ENCODE measurements at regions not wholly inside any gene's neighbourhood (a gene's known extent, or its start where the extent isn't known, plus 50 kb on each side); places are given as distances from the start of the nearest gene placed in this dataset.

GRCh38 chr11:121757480-121758125 lies 304.8 kb upstream of the SORL1-AS1 start:
- no peaks in the 10 kb centered on the region for H3K9me3 Mint-ChIP-seq (ENCODE audit: unreplicated experiment)
- FAIRE-seq (no peak), DNase-seq (ENCODE audit: low read depth) (no peak)
- Histone ChIP-seq H3K9ac (ENCODE audit: low read length) (no peak overlapping the region), H3K4me1 (ENCODE audit: insufficient read depth, low read length) (no peaks in the 10 kb centered on the region), H3K27ac (ENCODE audit: low read depth, low read length) (no peak overlapping the region), H4K20me1 (ENCODE audit: insufficient read depth, low read length) (no peaks in the 10 kb centered on the region), H3K9me3 (ENCODE audit: insufficient read depth, low read depth, low read length) (no peaks in the 10 kb centered on the region), H3K27me3 (ENCODE audit: insufficient read depth, low read length) (peaks cover 6% of the 10 kb centered on the region), H3K4me2 (ENCODE audit: low read length) (no peak overlapping the region), H3K4me3 (ENCODE audit: insufficient read depth, low read depth, low read length) (no peak overlapping the region), H3K36me3 (ENCODE audit: insufficient read depth, low read length) (no peaks in the 10 kb centered on the region), H2AFZ (ENCODE audit: low read depth, low read length) (no peak overlapping the region), H3K79me2 (ENCODE audit: insufficient read depth, low read length) (no peaks in the 10 kb centered on the region)
- TF ChIP-seq CTCF (IDR thresholded peaks at IDR 0.05; ENCODE audit: insufficient read depth, low read depth, low read length) (no peak), EZH2 (IDR thresholded peaks at IDR 0.05; ENCODE audit: insufficient read depth, low read length) (no peak)
- H3K27ac Mint-ChIP-seq (ENCODE audit: unreplicated experiment): no peak overlapping the region
- H3K27me3 Mint-ChIP-seq (ENCODE audit: low read depth, unreplicated experiment): no peaks in the 10 kb centered on the region
- H3K4me3 Mint-ChIP-seq (ENCODE audit: unreplicated experiment): no peak overlapping the region
- no peaks in the 10 kb centered on the region for H3K36me3 Mint-ChIP-seq (ENCODE audit: low read depth, unreplicated experiment)
- peaks cover 3% of the 10 kb centered on the region for H3K4me1 Mint-ChIP-seq (ENCODE audit: low read depth, unreplicated experiment)

GRCh38 chr11:121755906-121756305 lies 303.1 kb upstream of the SORL1-AS1 start:
- Histone ChIP-seq H3K4me2 (ENCODE audit: low read length) (no peak overlapping the region), H3K27ac (ENCODE audit: low read depth, low read length) (no peak overlapping the region), H3K9me3 (ENCODE audit: insufficient read depth, low read depth, low read length) (no peaks in the 10 kb centered on the region), H3K9ac (ENCODE audit: low read length) (no peak overlapping the region), H2AFZ (ENCODE audit: low read depth, low read length) (no peak overlapping the region), H3K79me2 (ENCODE audit: insufficient read depth, low read length) (no peaks in the 10 kb centered on the region), H4K20me1 (ENCODE audit: insufficient read depth, low read length) (no peaks in the 10 kb centered on the region), H3K36me3 (ENCODE audit: insufficient read depth, low read length) (no peaks in the 10 kb centered on the region), H3K4me3 (ENCODE audit: insufficient read depth, low read depth, low read length) (no peak overlapping the region), H3K27me3 (ENCODE audit: insufficient read depth, low read length) (no peaks in the 10 kb centered on the region), H3K4me1 (ENCODE audit: insufficient read depth, low read length) (no peaks in the 10 kb centered on the region)
- no peak overlapping the region for H3K4me3 Mint-ChIP-seq (ENCODE audit: unreplicated experiment)
- TF ChIP-seq EZH2 (IDR thresholded peaks at IDR 0.05; ENCODE audit: insufficient read depth, low read length): no peak
- TF ChIP-seq CTCF (IDR thresholded peaks at IDR 0.05; ENCODE audit: insufficient read depth, low read depth, low read length): no peak
- DNase-seq (ENCODE audit: low read depth) (no peak), FAIRE-seq (no peak)
- H3K27me3 Mint-ChIP-seq (ENCODE audit: low read depth, unreplicated experiment): no peaks in the 10 kb centered on the region
- no peaks in the 10 kb centered on the region for H3K36me3 Mint-ChIP-seq (ENCODE audit: low read depth, unreplicated experiment)
- no peaks in the 10 kb centered on the region for H3K9me3 Mint-ChIP-seq (ENCODE audit: unreplicated experiment)
- no peak overlapping the region for H3K27ac Mint-ChIP-seq (ENCODE audit: unreplicated experiment)
- peaks cover 1% of the 10 kb centered on the region for H3K4me1 Mint-ChIP-seq (ENCODE audit: low read depth, unreplicated experiment)

GRCh38 chr11:121755191-121755590 lies 302.4 kb upstream of the SORL1-AS1 start:
- Mint-ChIP-seq H3K9me3 (ENCODE audit: unreplicated experiment) (no peaks in the 10 kb centered on the region), H3K27ac (ENCODE audit: unreplicated experiment) (no peak overlapping the region), H3K36me3 (ENCODE audit: low read depth, unreplicated experiment) (no peaks in the 10 kb centered on the region), H3K27me3 (ENCODE audit: low read depth, unreplicated experiment) (no peaks in the 10 kb centered on the region), H3K4me3 (ENCODE audit: unreplicated experiment) (no peak overlapping the region), H3K4me1 (ENCODE audit: low read depth, unreplicated experiment) (peaks cover 1% of the 10 kb centered on the region)
- FAIRE-seq (no peak), DNase-seq (ENCODE audit: low read depth) (no peak)
- H3K4me1 ChIP-seq (ENCODE audit: insufficient read depth, low read length): no peaks in the 10 kb centered on the region
- H3K27me3 ChIP-seq (ENCODE audit: insufficient read depth, low read length): no peaks in the 10 kb centered on the region
- H3K27ac ChIP-seq (ENCODE audit: low read depth, low read length): no peak overlapping the region
- TF ChIP-seq EZH2 (IDR thresholded peaks at IDR 0.05; ENCODE audit: insufficient read depth, low read length) (no peak), CTCF (IDR thresholded peaks at IDR 0.05; ENCODE audit: insufficient read depth, low read depth, low read length) (no peak)
- H3K36me3 ChIP-seq (ENCODE audit: insufficient read depth, low read length): no peaks in the 10 kb centered on the region
- no peak overlapping the region for H3K4me2 ChIP-seq (ENCODE audit: low read length)
- H4K20me1 ChIP-seq (ENCODE audit: insufficient read depth, low read length): no peaks in the 10 kb centered on the region
- no peaks in the 10 kb centered on the region for H3K79me2 ChIP-seq (ENCODE audit: insufficient read depth, low read length)
- H3K9me3 ChIP-seq (ENCODE audit: insufficient read depth, low read depth, low read length): no peaks in the 10 kb centered on the region
- H3K4me3 ChIP-seq (ENCODE audit: insufficient read depth, low read depth, low read length): no peak overlapping the region
- no peak overlapping the region for H3K9ac ChIP-seq (ENCODE audit: low read length)
- no peak overlapping the region for H2AFZ ChIP-seq (ENCODE audit: low read depth, low read length)

Data from astrocyte (in vitro differentiated cells and primary cell).